ENCODE measurements at regions not wholly inside any gene's neighbourhood (a gene's known extent, or its start where the extent isn't known, plus 50 kb on each side); places are given as distances from the start of the nearest gene placed in this dataset.

DNA sequence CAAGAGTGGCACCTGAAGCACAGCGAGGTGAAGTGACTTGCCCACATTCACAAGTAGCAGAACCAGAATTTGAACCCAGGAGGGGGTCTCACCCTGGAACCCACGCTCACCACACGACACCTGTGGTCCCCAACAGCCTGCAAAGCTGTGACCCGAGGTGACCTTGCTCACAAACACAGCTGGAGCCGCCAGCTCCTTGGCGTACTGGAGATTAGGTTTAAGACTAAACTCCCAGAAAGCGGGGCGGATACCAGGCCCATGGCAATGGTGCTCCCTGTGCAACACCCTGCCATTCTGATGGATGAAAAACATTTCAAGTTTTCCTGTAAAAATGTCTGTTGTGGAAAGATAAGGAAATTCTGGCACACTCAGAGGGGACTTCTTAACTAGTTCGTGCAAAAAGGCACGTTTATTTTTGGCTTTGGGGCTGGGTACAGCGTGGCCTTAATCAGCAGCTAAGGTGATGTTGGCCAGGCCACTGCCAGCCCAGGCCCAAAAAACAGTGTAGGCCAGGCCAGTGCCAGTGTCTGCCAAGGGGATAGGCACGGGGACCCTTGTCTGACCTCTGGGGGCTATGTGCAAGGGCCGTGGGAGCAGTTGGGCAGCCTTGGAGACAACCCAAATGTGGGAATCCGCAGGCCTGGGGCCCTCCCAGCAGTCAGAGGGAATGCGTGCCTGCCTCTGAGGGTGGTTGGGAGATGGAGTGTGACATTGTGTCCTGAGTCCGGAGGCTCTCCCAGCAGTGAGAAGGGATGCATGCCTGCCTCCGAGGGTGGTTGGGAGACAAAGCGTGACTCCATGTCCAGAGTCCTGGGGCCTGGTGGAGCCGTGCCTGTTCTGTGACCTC, 185.0 kb upstream of the HS6ST1 start:
- H3K4me3 ChIP-seq (ENCODE audit: low read length) = no peak overlapping the region
- no peaks in the 10 kb centered on the region for H3K4me1 ChIP-seq (ENCODE audit: insufficient read depth, low read length)
- no peak overlapping the region for H2AFZ ChIP-seq (ENCODE audit: low read depth, low read length)
- H3K9me3 ChIP-seq (ENCODE audit: low read length) = no peaks in the 10 kb centered on the region
- no peaks in the 10 kb centered on the region for H3K27me3 ChIP-seq (ENCODE audit: insufficient read depth, low read length)
- H3K36me3 ChIP-seq (ENCODE audit: insufficient read depth, low read length) = no peaks in the 10 kb centered on the region

GRCh38 chr2:128504246-128505149, 185.8 kb upstream of the HS6ST1 start:
- Histone ChIP-seq H3K4me3 (ENCODE audit: low read length) (no peak overlapping the region), H3K36me3 (ENCODE audit: insufficient read depth, low read length) (no peaks in the 10 kb centered on the region), H3K27me3 (ENCODE audit: insufficient read depth, low read length) (no peaks in the 10 kb centered on the region), H3K4me1 (ENCODE audit: insufficient read depth, low read length) (no peaks in the 10 kb centered on the region), H2AFZ (ENCODE audit: low read depth, low read length) (no peak overlapping the region), H3K9me3 (ENCODE audit: low read length) (no peaks in the 10 kb centered on the region)

DNA sequence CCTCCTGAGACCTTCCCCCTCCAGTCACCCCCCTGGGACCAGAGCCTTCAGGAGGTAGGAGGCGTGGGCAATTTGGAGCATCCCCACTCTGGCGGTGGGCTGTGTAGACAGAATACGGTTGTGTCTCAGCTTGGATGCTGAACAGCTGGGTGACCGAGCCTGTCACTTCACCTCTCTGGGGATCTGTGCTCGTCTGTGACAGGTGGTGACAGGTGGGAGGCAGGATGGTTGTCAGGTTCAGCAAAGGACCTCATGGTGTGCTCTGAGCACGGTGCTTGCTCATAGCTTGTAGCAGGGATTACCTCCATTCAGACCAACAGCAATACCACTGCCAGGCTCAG, 186.5 kb upstream of the HS6ST1 start:
- Histone ChIP-seq H2AFZ (ENCODE audit: low read depth, low read length) (no peak overlapping the region), H3K4me1 (ENCODE audit: insufficient read depth, low read length) (no peaks in the 10 kb centered on the region), H3K4me3 (ENCODE audit: low read length) (no peak overlapping the region), H3K36me3 (ENCODE audit: insufficient read depth, low read length) (no peaks in the 10 kb centered on the region), H3K27me3 (ENCODE audit: insufficient read depth, low read length) (no peaks in the 10 kb centered on the region), H3K9me3 (ENCODE audit: low read length) (no peaks in the 10 kb centered on the region)

- Histone ChIP-seq H2AFZ (ENCODE audit: low read depth, low read length) (no peak overlapping the region), H3K27me3 (ENCODE audit: insufficient read depth, low read length) (no peaks in the 10 kb centered on the region), H3K36me3 (ENCODE audit: insufficient read depth, low read length) (no peaks in the 10 kb centered on the region), H3K4me3 (ENCODE audit: low read length) (no peak overlapping the region), H3K4me1 (ENCODE audit: insufficient read depth, low read length) (no peaks in the 10 kb centered on the region), H3K9me3 (ENCODE audit: low read length) (no peaks in the 10 kb centered on the region)
Observed at GRCh38 chr2:128505575-128506526, 187.2 kb upstream of the HS6ST1 start.

DNA sequence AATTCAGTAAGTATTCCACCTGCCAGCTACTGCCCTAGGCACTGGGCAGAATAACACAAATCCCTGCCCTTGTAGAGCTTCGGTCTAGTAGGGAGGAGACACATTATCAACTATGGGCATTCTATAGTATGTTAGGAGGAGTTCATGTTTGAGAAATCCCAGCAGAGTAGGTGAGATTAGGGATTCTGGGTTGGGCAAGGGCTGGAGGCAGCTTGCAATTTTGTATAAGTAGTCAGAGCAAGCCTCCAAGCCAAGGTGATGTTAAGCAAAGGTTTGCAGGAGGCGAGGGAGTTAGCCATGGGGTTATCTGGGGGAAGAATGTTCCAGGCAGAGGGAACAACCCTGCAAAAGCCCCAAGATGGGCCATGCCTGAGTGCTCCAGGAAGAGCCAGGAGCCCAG, 187.9 kb upstream of the HS6ST1 start:
- H3K4me1 ChIP-seq (ENCODE audit: insufficient read depth, low read length) = no peaks in the 10 kb centered on the region
- no peaks in the 10 kb centered on the region for H3K27me3 ChIP-seq (ENCODE audit: insufficient read depth, low read length)
- H3K9me3 ChIP-seq (ENCODE audit: low read length) = no peaks in the 10 kb centered on the region
- no peak overlapping the region for H2AFZ ChIP-seq (ENCODE audit: low read depth, low read length)
- H3K36me3 ChIP-seq (ENCODE audit: insufficient read depth, low read length) = no peaks in the 10 kb centered on the region
- H3K4me3 ChIP-seq (ENCODE audit: low read length) = no peak overlapping the region

DNA sequence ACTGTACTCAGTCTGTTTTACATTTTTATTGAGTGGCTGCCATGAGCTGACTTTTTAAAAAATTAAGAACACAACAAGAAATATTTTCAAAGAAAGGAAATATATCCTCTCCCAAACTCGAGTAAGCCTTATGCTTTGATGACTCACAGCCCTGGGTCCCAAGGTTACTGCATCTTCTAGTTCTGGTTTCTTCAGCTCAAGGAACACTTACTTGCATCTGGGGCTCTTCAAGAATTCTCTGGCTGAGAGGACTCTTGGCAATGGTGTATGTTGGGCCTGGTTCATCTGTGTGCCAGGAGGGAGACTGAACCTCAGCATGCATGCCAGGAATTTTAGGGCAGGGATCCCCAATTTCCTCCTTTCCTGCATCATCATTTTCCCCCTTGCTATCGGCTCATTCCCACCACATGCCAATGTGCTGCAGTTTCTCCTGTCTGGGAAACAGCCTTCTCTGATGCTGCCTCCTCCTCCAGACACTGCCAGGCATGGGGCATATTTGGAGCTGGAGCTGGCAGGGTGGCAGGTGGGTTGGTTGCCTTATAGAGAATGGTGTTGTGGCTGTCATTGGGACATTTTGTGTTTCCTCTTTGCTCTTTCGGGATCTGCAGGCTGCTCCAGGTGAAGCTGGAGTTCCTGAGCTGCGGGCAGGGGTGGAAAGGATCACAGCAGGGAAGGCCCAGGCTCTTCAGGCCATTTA, 192.2 kb upstream of the HS6ST1 start:
- Histone ChIP-seq H2AFZ (ENCODE audit: low read depth, low read length) (no peak overlapping the region), H3K36me3 (ENCODE audit: insufficient read depth, low read length) (no peaks in the 10 kb centered on the region), H3K4me3 (ENCODE audit: low read length) (no peak overlapping the region), H3K9me3 (ENCODE audit: low read length) (no peaks in the 10 kb centered on the region), H3K4me1 (ENCODE audit: insufficient read depth, low read length) (no peaks in the 10 kb centered on the region), H3K27me3 (ENCODE audit: insufficient read depth, low read length) (no peaks in the 10 kb centered on the region)

DNA sequence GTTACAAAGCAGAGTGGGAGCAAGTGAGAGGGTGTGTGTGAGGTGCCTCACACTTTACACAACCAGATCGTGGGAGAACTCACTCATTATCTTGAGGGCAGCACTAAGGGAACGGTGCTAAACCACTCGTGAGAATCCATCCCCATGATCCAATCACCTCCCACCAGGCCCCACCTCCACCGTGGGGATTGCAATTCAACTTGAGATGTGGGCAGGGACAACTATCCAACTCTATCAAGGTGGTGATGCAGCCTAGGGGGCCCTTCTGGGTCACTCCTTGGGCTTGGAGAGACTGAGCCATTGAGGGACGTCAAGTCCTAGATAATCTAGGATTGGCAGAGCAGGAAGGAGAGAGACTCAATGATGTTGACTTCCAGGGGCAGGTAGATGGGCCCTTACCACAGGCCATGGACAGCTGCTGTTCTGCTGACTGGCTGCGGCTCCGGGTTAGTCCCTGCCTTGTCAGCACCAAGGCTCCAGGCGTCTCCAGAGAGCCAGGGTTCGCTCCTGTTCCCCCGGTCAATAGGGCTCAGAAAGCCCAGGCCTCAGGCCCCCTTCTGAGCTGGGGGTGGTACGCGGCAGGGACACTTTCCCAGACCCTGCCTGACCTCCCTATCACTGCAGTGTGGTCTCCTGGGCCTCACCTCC, 193.2 kb upstream of the HS6ST1 start:
- Histone ChIP-seq H3K36me3 (ENCODE audit: insufficient read depth, low read length) (no peaks in the 10 kb centered on the region), H3K4me1 (ENCODE audit: insufficient read depth, low read length) (no peaks in the 10 kb centered on the region), H3K27me3 (ENCODE audit: insufficient read depth, low read length) (no peaks in the 10 kb centered on the region), H3K9me3 (ENCODE audit: low read length) (peaks cover 4% of the 10 kb centered on the region), H2AFZ (ENCODE audit: low read depth, low read length) (no peak overlapping the region), H3K4me3 (ENCODE audit: low read length) (no peak overlapping the region)

DNA sequence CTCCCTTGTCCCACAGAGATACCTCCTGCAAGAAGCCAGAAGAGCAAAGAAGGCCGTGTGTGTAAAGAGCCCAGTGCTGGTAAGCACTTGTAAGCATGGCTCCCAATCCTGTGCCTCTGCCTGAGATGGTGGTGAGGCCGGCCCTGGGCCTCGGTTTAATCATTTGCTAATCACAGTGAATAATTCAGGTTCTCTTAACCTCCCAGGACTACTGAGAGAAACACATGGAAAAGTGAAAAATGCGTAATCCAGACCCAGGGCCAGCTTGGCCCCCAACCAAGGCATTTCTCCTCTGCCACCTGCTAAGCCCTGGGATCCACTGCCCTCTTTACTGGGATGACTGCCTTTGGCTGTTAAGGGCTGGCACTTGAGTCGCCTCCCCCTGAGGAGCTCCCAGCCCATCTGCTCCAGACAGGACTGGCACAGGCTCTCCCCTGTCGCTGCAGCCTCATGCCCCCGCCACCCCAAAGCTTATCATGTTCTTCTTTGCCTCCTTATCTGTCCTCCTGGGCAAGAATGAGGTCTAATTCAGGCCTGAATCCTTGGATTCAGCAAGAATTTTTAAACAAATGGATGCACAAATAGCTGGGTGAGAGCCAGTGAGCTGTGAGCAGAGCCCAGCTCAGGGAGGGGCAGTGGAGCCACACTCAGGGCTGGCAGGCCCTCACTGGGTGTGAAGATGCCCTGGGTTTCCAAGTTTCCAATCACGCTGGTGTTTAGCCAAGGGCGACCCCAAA, 193.9 kb upstream of the HS6ST1 start:
- no peaks in the 10 kb centered on the region for H3K36me3 ChIP-seq (ENCODE audit: insufficient read depth, low read length)
- H3K4me1 ChIP-seq (ENCODE audit: insufficient read depth, low read length) = no peaks in the 10 kb centered on the region
- H2AFZ ChIP-seq (ENCODE audit: low read depth, low read length) = no peak overlapping the region
- no peaks in the 10 kb centered on the region for H3K27me3 ChIP-seq (ENCODE audit: insufficient read depth, low read length)
- peaks cover 4% of the 10 kb centered on the region for H3K9me3 ChIP-seq (ENCODE audit: low read length)
- H3K4me3 ChIP-seq (ENCODE audit: low read length) = no peak overlapping the region

- H3K4me1 ChIP-seq (ENCODE audit: insufficient read depth, low read length) = no peaks in the 10 kb centered on the region
- no peaks in the 10 kb centered on the region for H3K36me3 ChIP-seq (ENCODE audit: insufficient read depth, low read length)
- H2AFZ ChIP-seq (ENCODE audit: low read depth, low read length) = no peak overlapping the region
- H3K4me3 ChIP-seq (ENCODE audit: low read length) = no peak overlapping the region
- no peaks in the 10 kb centered on the region for H3K27me3 ChIP-seq (ENCODE audit: insufficient read depth, low read length)
- peaks cover 4% of the 10 kb centered on the region for H3K9me3 ChIP-seq (ENCODE audit: low read length)
Observed at GRCh38 chr2:128513116-128513960, 194.7 kb upstream of the HS6ST1 start.

DNA sequence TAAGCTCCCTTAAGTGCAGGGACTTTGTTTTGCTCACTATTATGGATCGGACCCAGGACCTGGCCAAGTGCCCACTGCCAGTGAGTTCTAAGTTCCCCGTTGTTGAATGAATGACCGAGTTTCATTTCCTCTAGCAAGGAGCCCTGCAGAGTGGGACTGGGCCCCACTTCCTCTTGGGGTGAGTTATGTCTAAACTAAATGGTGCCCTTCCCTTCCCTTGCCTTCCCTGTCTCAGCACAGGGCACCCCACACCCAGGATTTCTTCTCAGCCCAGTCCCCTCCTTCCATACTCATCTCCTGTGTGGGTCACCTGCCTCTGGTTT, 195.3 kb upstream of the HS6ST1 start:
- Histone ChIP-seq H3K36me3 (ENCODE audit: insufficient read depth, low read length) (no peaks in the 10 kb centered on the region), H3K27me3 (ENCODE audit: insufficient read depth, low read length) (no peaks in the 10 kb centered on the region)

DNA sequence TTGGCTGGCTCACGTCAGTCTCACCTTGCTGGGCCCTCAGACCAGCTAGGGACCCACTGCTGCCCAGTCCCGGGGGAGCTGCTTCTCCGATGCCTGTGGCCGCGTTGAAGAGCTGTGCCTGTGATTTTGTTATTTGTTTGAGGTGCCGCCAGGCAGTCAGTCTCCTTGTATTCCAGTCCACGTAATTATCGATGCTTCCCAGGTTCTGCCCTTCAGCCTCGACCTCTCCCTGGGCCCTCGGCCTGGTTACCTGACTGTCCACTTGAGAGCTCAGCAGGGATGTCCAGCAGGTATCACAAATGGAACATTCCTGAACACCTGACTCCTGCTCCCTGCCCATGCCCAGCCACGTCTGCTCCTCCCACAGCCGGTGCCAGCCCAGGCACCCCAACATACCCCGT, 195.9 kb upstream of the HS6ST1 start:
- Histone ChIP-seq H3K36me3 (ENCODE audit: insufficient read depth, low read length) (no peaks in the 10 kb centered on the region), H2AFZ (ENCODE audit: low read depth, low read length) (no peak overlapping the region), H3K27me3 (ENCODE audit: insufficient read depth, low read length) (no peaks in the 10 kb centered on the region), H3K4me3 (ENCODE audit: low read length) (no peak overlapping the region), H3K9me3 (ENCODE audit: low read length) (peaks cover 4% of the 10 kb centered on the region), H3K4me1 (ENCODE audit: insufficient read depth, low read length) (no peaks in the 10 kb centered on the region)

More for the DNA sequence above, 195.3 kb upstream of the HS6ST1 start:
- Histone ChIP-seq H3K9me3 (ENCODE audit: low read length) (peaks cover 4% of the 10 kb centered on the region), H2AFZ (ENCODE audit: low read depth, low read length) (no peak overlapping the region), H3K4me3 (ENCODE audit: low read length) (no peak overlapping the region), H3K4me1 (ENCODE audit: insufficient read depth, low read length) (no peaks in the 10 kb centered on the region)
